ENCODE measurements at regions not wholly inside any gene's neighbourhood (a gene's known extent, or its start where the extent isn't known, plus 50 kb on each side); places are given as distances from the start of the nearest gene placed in this dataset.

DNA sequence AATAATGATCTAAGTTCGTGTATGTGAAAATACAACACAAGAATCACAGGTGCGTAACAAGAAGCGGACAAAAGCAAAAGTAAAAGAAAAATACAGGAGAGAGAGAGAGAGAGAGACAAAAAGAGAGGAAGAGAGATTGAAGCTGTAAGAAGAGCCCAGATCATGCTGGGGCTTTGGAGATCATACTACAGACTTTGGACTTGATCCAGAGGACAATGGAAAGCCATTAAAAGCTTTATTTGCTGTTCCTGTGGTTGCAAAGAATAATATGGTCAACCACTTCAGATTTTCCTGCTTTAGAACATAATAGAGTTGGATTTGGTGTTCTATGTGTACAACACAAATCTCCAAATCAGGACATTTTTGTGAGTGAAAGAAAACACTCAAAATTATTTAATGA is 561.4 kb downstream of the CAAP1 start (continued):
- TF ChIP-seq, protein P1, sequence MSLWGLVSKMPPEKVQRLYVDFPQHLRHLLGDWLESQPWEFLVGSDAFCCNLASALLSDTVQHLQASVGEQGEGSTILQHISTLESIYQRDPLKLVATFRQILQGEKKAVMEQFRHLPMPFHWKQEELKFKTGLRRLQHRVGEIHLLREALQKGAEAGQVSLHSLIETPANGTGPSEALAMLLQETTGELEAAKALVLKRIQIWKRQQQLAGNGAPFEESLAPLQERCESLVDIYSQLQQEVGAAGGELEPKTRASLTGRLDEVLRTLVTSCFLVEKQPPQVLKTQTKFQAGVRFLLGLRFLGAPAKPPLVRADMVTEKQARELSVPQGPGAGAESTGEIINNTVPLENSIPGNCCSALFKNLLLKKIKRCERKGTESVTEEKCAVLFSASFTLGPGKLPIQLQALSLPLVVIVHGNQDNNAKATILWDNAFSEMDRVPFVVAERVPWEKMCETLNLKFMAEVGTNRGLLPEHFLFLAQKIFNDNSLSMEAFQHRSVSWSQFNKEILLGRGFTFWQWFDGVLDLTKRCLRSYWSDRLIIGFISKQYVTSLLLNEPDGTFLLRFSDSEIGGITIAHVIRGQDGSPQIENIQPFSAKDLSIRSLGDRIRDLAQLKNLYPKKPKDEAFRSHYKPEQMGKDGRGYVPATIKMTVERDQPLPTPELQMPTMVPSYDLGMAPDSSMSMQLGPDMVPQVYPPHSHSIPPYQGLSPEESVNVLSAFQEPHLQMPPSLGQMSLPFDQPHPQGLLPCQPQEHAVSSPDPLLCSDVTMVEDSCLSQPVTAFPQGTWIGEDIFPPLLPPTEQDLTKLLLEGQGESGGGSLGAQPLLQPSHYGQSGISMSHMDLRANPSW (CRISPR knock-in tag; conservative IDR thresholded peaks at IDR 0.05; ENCODE audit: low read depth), result no peak
- TF ChIP-seq JUN (CRISPR knock-in tag; IDR thresholded peaks at IDR 0.05) (no peak), ZSCAN18 (CRISPR knock-in tag; IDR thresholded peaks at IDR 0.05) (no peak)
- TF ChIP-seq, protein P2, sequence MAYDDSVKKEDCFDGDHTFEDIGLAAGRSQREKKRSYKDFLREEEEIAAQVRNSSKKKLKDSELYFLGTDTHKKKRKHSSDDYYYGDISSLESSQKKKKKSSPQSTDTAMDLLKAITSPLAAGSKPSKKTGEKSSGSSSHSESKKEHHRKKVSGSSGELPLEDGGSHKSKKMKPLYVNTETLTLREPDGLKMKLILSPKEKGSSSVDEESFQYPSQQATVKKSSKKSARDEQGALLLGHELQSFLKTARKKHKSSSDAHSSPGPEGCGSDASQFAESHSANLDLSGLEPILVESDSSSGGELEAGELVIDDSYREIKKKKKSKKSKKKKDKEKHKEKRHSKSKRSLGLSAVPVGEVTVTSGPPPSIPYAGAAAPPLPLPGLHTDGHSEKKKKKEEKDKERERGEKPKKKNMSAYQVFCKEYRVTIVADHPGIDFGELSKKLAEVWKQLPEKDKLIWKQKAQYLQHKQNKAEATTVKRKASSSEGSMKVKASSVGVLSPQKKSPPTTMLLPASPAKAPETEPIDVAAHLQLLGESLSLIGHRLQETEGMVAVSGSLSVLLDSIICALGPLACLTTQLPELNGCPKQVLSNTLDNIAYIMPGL (CRISPR knock-in tag; IDR thresholded peaks at IDR 0.05), result no peak

GRCh38 chr9:26329974-26330373 is 562.6 kb downstream of the CAAP1 start:
- ChIA-PET POLR2A (no interaction called here), CTCF (no interaction called here)
- ATAC-seq (no peak), DNase-seq (ENCODE audit: low spot score) (no peak)
- TF ChIP-seq, protein P3, sequence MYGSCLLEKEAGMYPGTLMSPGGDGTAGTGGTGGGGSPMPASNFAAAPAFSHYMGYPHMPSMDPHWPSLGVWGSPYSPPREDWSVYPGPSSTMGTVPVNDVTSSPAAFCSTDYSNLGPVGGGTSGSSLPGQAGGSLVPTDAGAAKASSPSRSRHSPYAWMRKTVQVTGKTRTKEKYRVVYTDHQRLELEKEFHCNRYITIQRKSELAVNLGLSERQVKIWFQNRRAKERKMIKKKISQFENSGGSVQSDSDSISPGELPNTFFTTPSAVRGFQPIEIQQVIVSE (CRISPR knock-in tag; IDR thresholded peaks at IDR 0.05; ENCODE audit: borderline replicate concordance), result no peak
- TF ChIP-seq AFF4 (CRISPR knock-in tag; IDR thresholded peaks at IDR 0.05; ENCODE audit: borderline replicate concordance), result no peak
- TF ChIP-seq SP1 (CRISPR knock-in tag; conservative IDR thresholded peaks at IDR 0.05), result no peak
- no peak for TF ChIP-seq SMAD4 (CRISPR knock-in tag; IDR thresholded peaks at IDR 0.05)
- no peak for TF ChIP-seq IRF1 (CRISPR knock-in tag; IDR thresholded peaks at IDR 0.05)
- no peak for TF ChIP-seq ZNF396 (CRISPR knock-in tag; IDR thresholded peaks at IDR 0.05; ENCODE audit: borderline replicate concordance)
- TF ChIP-seq CTCF (IDR thresholded peaks at IDR 0.05), result no peak
- no peak for TF ChIP-seq NR1H2 (CRISPR knock-in tag; IDR thresholded peaks at IDR 0.05)
- TF ChIP-seq E2F5 (CRISPR knock-in tag; IDR thresholded peaks at IDR 0.05), result no peak
- no peak for TF ChIP-seq RORB (CRISPR knock-in tag; IDR thresholded peaks at IDR 0.05)
- no peak for TF ChIP-seq ZNF416 (CRISPR knock-in tag; IDR thresholded peaks at IDR 0.05)
- Mint-ChIP-seq H3K9me3 (no peaks in the 10 kb centered on the region), H3K36me3 (no peaks in the 10 kb centered on the region), H3K4me3 (no peak overlapping the region), H3K27me3 (ENCODE audit: low read depth) (no peaks in the 10 kb centered on the region), H3K4me1 (peaks cover 13% of the 10 kb centered on the region), H3K27ac (no peak overlapping the region)
